Activated CD4-positive, alpha-beta T cell treated with anti-CD3 and anti-CD28 coated beads, Interleukin-2, amount 50 U/mL, for 24 hours (primary cell): ENCODE measurements at regions not wholly inside any gene's neighbourhood (a gene's known extent, or its start where the extent isn't known, plus 50 kb on each side); places are given as distances from the start of the nearest gene placed in this dataset.

Source experiments
- DNase-seq, 2 donors: peaks; one replicate each; pipeline ENCODE4 v3.0.0-alpha.2; 2020; ENCODE audit warnings: low read depth in 1 of 2, low spot score in 1 of 2

DNA sequence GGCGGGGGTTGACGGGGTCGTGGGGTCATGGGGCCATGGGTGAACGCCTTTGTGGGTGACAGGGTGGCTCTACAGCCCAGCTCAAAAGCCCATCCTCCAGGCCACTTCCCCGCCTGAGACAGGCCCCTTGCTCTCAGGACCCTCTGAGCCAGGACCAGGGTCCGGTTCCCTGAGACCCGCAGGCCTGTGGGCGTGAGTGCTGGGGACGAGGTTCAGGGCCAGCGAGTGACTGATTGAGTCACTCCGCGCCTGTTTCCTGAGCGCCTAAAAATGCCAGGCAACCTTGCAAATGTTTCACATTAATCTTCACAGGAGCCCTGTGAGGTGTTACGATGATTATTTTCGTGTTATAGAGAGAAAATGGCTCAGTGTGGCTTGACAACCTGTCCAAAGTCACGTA lies 97.8 kb downstream of the ZNF674 start:
- no peak for DNase-seq

DNA sequence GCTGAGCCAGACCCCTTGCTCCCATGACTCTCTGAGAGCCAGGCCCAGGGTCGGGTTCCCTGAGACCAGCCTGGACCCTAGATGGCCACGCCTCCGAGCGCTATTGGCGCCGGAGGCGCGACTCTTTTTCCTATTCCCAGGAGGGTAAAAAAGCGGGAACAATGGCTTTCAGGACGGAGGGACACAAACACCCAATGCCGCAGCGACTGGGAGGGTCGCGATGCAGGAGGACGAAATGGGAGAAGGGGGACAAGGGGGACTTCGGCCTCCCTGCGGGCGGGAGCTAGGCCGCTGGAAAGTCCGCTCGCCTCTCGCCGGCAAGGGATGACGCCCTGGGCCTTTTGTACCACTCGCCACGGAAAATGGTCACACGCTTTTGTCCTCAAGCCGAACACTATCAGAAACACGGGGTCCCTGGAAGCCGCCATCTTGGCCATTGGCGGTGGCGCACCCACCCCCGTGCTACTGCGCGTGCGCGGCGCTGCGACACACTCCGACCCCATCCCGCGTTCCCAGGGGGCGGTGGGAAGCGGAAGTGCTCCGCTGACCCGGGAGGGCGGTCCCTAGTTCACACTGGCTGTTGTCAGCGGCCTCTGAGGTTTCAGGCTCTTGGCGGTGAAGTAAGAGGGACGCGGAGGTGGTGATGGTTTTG lies 98.4 kb downstream of the ZNF674 start:
- peak; percentile 63 to 77 for DNase-seq

DNA sequence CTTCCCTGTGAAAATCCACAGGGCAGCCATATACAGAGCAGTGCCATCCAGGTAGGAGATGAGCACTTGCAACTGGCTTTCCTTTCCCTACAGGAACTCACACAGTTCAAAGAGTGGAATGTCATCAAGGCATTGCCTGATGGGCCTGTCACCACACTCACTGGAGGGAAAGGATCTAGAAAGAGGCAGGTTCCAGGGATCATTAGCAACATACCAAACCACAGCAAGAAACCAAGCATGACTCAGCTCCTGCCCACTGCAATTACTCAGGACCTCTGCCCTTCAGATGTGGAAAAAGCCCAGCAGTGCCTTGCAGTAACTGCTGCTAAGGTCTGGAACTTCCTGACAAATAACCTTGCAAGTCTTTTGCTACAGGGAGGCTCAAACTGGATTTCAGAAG lies 101.2 kb downstream of the ZNF674 start:
- no peak for DNase-seq

DNA sequence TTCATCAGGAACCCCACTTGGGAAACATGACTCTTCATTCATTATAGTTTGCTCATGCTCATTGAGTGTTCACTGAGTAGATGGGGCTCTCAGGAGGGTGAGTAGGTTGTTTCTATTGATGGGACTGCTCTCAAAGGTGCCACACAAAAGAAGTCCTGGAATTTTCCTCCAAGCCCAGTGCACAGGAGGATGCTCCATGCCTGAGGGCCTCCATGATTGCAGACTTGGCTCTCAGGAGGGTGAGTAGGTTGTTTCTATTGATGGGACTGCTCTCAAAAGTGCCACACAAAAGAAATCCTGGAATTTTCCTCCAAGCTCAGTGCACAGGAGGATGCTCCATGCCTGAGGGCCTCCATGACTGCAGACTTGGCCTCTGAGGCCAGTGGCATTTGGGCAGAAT lies 108.5 kb downstream of the ZNF674 start:
- no peak for DNase-seq

DNA sequence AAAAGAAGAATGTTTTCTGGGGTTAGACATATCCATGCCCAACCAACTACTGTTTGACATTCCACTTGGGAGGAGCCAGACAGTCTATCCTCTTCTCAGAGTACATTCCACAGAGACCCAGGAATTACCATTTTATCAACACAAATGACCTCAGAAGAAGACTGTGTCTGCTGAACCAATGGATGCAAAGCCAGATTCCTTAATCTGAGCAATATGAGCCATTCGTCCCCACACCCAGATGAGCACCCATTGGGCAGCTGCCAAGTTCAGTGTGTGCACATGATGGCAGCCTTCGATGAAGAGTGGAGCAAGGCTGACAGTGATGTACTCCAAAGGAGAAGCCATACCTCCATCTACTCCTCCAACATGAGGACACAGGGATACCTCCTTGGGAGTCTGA lies 111.3 kb downstream of the ZNF674 start:
- DNase-seq: no peak

DNA sequence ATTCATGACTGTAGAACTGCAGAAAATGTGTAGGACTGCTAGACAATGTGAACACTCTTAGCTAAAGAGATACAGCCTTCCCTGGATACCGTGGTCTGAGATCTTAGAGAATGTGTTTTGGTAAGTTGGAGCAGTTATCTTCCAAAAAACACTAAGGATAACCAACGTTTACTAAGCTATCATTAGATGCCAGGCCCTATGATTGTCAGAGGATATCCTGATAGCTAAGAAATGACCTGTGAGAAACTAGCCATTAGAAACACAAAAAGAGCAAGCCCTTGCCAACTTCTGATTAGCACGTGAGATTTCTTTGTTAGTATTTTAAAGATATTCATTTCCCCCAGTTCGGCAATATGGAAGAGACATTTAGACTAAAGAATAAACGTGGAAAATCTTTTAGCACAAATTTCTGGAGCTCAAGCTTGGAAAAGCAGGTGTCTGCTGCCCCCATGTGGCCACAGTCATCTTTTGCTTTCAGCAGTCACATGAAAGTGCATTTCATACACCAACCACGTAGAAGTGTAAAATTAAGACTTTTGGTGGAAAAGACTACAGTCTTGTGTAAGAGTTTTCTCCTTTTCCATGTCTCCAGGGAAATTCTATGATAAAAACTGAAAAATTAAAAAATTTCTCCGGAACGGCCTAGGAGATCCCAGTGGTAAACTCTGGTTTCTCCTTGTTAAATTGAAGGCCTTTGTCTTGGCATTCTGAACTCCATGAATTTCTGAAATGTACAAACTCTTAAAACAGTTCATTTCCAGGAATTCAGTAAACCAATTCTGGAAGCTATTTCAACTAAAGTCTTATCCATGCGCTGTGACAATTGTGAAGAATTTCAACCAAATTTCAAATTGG lies 136.4 kb downstream of the ZNF674 start:
- peak; percentile 30 to 43 for DNase-seq

DNA sequence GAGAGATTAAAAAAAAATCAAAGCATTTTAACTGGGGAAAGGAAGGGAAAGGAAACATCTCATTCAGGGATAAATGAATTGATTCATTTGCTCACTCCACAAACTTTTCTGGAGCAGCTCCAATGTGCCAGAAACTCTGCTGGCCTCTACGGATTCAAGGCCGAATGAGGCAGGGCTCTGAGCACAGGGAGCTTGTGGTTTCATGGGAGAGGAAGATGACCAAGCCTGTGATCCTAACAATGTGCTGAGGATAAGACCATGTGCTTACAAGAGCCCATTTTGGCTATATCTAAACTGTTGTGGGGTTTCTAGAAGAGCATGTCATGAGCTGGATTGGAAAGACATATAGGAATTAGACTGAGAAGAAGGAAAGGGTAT lies 137.5 kb downstream of the ZNF674 start:
- no peak for DNase-seq

DNA sequence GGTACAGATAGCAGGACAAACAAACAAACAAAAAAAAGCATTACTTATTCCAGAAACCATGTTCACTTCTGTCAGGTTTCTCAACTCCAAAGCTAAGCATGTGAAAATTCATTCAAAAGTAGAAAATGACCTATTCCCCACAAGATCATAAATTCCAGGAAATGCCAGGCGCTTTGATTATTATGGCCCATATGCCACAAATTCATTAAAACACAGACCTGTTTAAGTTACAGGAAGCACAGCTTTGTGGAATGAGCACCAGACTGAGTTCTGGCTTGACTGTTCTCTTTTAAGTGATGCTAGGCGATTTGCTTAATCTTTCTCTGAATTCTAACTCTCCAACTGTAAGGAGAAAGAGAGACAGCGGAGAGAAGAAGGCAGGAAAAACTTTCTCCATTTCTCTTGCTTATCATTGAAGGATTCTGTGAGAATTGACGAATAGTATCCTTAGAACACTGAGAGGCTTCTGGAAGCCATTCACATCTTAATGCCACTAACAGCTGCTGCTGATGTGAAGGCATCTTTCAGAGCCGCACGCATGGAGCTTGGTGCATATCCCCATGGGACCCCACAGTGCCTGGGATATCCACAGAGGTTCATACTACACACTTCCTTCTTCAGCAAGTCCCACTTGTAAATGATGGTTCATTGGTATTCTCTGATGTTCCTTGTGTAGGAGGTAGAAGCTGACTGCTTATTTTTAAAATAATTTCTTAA lies 138.0 kb downstream of the ZNF674 start:
- no peak for DNase-seq

DNA sequence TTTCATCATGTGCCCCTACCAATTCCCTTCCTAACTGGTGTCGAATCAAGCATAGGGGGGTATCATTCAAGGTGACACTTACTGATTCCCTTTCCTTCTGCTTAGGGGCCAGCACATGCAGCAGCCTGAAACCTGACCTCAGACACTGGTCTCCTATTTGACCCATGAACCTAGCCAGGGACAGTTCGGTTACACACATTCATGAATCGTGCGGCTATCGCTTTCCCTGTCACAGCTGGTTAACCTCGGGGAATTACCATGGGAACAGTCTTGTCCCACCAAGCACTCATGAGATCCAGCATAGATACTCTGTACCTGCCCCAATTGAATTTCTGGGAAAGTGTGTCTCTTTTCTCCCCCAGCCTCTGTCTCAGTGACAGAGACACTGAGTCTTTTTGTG lies 140.4 kb downstream of the ZNF674 start:
- DNase-seq: no peak

DNA sequence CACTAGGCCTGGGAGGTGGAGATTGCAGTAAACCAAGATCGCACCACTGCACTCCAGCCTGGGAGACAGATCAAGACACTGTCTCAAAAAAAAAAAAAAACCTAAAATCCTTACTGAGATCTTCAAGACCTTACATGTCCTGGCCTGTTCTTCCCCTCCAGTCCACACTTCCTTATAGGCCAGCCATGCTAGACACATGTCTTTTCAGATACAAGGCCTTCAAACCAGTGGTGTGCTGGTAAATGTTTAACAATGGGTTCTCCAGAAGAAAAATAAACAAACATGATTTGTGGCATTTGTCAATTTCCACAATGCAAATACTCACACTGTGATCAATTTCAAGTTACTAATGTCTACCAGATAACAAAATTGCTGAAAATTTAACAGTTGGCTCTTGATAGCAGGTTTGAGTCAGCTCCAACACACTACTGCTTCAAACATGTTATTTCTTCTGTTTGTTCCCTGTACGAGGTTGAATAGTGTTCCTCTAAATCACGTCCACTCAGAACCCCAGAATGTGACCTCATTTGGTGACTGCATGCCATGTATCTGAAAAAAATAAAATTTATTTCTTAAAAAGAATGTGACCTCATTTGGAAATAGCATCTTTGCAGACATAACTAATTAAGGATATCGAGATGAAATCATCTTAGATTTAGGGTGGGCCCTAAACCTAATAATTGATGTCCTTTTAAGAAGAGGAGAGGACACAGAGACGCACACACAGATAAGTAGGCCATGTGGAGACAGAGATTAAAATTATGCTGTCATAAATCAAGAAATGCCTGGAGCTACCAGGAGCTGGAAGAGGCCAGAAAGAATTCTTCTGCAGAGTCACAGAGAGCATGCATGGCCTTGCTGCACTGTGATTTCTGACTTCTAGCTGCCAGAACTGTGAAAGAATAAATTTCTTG lies 144.4 kb downstream of the ZNF674 start:
- no peak for DNase-seq

DNA sequence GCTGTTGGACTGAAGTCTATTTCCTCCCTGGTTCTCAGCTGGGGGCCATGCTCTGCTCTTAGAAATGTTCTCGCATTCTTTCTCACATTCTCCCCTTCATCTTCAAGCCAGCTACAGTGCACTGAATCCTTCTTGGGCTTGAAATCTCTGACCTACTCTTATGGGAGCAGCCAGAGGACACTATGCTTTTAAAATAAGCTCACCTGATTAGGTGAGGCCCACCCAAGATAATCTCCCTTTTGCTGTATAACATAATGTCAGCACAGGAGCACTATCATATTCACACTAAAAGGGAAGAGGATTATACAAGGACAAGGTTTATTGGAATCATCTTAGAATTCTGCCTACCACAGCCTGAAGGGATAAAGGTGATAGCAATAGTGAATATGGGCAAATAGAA lies 146.3 kb downstream of the ZNF674 start:
- no peak for DNase-seq

DNA sequence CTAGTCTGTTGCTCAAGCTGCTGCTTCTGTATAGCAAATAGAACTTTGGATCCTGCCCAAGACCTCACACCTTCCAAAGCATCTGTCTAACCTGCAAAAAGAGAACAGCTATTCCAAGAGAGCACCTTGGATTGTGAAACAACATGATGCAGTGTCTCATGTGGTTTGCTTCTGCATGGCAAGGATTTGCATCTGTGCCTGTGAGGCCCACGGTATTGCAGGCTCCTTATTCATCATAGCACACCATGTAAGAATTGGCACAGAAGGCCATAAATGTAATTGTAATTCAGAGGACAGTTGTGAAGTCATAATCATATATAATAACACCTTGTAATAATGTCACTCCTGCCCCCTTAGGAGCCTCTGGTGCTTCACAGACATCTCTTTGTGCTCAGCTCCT lies 147.1 kb downstream of the ZNF674 start:
- no peak for DNase-seq

DNA sequence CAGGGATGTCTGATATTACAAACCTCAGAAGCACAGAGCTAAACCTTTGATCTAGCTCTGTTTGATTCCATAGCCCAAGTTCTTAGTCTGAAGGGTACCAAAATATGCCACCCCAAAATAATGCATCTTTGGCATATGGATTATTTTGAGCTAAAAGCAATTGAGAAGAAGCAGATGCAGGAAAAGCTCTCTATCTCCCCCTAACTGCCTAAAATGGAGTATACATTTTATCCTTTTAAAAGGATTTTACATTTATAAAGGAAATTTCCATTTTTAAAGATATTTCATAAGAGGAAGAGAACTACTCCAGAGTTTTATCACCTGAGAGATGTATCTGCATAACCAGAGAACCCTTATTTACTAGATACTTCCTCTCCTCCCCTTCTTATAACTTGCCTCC lies 158.7 kb downstream of the ZNF674 start:
- no peak for DNase-seq

DNA sequence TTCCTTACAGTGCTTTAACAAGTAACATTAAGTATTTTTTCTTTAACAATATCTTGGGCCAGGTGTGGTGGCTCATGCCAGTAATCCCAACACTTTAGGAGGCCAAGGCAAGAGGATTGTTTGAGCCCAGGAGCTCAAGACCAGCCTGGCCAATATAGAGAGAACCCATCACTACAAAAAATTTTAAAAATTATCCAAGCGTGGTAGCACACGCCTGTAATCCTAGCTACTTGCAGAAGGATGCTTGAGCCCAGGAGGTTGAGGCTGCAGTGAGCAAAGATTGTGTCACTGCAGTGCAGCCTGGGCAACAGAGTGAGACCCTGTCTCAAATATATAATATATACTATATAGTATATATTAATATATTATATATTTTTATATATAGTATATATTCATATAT lies 162.2 kb downstream of the ZNF674 start:
- DNase-seq: no peak

DNA sequence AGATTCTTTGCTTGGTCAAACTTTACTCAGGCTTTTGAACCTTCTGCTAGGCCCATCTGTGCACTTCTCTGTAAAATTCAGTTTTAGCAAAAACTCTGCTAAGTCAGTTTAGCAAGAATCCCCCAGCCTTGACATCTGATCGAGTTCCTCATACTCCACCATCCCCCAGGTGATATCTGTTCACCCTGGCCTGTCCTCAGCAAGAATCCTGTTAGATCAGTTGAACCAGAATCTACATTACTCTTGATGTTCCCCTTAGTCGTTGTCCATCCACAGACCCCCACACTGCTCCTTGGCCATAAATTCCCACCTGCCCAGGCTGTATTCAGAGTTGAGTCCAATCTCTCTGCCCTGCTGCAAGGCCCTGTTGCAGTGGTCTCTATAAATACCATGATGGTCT lies 162.6 kb downstream of the ZNF674 start:
- no peak for DNase-seq

DNA sequence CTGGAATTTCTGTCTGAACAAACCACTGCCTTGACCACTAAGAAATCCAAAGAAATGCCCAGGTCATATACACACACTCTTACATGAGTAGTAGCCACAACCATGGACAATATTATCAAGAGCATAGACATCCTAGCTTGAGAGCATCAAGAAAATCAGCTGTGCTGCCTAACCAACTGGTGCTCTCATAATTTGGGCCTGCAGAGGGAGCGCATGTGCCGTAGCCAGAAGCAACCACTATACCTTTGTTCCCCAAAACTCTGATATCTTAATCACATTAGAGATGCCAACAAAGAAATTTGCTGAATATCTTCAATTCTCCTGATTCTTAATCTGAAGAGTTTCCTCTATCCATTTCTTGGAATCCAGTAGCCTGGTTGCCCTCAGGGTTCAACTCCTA lies 163.6 kb downstream of the ZNF674 start:
- DNase-seq: peak in 1 of 2 donors; percentile 1

DNA sequence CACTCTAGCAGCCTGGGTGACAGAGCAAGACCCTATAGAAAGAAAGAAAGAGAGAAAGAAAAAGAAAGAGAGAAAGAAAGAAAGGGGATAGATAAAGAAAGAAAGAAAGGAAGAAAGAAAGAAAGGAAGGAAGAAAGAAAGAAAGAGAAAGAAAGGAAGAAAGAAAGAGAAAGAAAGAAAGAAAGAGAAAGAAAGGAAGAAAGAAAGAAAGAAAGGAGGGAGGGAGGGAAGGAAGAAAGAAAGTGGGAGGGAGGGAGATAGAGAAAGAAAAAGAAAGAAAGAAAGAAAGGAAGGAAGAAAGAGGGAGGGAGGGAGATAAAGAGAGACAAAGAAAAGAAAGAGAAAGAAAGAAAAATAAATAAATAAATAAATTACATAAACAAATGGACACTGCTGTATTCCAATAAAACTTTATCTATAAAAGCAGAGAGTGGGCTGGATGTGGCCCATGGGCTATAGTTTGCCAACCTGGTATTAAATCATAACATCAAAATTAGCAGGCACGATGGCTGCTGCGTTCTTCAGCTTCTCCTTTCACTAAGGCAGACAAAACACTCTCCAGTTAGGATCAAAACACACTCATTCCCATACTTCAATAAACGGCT lies 165.0 kb downstream of the ZNF674 start:
- DNase-seq: no peak

DNA sequence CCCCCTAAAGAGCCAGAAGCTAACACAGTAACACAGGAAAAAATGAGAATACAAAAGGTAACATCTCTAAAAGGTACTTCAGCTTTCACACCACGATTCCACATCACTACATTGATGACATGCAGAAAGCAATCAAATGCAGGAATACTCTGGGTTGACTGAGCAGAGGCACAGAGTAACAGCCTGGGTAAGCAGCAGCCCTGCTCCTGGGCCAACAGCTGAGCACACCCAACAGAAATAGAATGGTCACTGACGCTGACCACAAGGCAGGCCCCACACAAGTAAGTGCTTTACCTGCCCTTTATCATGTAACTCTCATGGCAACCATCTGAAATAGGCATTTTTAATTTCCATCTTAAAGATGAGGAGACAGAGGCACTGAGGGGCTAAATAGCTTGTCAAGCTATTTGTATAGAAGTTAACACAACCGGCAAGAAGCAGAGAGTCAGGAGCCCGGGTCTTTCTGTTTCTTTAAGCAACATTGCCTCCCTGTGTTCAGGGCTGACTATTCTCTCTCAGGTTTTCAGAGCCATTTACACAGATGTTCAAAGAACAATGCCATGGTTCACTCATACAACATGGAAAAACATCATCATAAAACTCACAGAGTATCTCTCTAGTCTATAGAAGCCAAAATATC lies 168.9 kb downstream of the ZNF674 start:
- DNase-seq: peak in 1 of 2 donors; percentile 37

DNA sequence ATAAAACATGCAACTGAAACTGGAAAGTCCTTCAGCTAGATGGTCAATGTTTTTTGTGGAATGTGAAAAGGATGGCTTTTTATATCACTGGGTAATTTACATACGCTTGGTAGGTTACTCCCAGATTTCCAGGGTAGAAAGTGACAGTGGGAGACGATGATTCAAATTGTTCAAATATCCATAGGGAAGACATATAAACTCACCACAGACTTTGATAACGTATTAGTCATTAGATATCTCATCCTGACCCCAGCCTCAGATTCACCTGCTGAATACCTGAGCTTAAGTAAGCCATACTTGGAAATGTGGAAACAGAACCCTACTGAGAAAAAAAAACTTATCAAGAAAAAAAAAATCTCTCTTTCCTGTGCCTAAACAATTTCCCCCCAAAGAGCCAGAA lies 169.4 kb downstream of the ZNF674 start:
- DNase-seq: no peak

DNA sequence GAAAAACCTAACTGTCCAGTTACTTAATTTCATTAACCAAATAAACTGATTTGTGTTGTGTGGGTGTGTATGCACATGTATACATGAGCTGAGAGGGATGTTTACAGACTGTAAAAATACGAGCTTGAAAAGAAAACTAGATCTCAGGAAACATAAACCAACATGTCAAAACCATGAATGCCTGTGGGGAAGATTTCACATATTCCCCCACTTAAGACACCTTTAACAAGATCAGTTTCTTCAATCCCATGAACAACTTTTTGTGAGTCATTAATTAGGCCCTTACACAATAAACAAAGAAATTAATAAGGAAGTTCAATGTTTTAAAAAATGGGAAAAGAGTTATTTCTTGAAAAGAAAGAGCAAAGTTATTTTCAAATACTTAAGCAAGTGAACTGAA lies 170.8 kb downstream of the ZNF674 start:
- no peak for DNase-seq
